Stimulated activated naive CD4-positive, alpha-beta T cell treated with Interleukin-2 at 50 U/mL for 16 hours (primary cell): ENCODE measurements at regions not wholly inside any gene's neighbourhood (a gene's known extent, or its start where the extent isn't known, plus 50 kb on each side); places are given as distances from the start of the nearest gene placed in this dataset.

Experiments
- DNase-seq: peaks from one replicate; lab custom pipeline; 2025; lab: John Stamatoyannopoulos, UW

DNA sequence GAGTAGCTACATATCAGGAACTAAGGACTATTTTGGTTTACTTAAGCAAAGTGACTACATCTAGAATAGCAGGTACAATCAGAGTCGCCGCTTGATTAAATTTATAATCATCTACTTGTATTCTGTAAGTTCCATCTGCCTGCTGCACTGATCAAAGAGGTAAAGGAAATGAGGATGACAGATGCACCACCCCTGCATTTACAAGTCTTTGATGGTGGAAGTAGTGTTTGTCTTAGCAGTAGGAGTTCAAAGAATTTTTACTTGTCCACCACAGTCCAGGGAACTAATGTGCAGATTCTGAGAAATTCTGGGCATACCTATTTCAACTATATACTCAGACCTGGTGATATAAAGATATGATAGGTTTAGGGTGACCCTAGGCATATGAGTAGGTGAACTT, 184.1 kb upstream of the IVNS1ABP start:
- no peak for DNase-seq

DNA sequence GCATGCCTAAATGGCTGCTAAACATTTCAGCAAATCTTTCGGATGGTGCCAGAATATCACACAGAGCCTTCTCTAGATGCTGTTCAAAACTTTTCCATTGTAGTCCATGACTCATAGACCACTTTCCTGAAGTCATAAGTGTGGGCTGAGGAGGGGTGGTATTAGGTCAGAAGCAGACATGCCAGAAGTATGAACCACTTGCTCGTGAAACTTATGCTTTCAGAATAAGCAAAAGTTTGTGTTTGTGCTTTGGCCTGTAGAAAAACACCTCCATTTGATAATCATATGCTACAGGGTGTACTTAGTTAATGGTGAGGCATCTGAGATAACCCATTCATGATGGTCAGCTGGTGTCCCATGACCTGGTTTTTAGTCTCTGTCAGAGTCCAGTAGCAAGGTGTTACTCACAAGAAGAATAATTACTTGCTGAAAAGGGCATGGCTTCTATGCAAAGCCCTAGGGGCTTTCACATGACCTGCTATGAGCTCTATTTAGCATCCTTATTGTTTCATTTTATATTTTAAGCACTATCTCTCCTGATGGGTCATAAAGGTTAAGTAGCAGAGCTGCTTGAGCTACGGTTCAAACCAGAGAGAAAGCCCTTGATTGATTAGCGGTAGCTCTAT, 183.1 kb upstream of the IVNS1ABP start:
- no peak for DNase-seq

- DNase-seq = no peak
Measured at GRCh38 chr1:185498207-185498606, 181.2 kb upstream of the IVNS1ABP start.

DNA sequence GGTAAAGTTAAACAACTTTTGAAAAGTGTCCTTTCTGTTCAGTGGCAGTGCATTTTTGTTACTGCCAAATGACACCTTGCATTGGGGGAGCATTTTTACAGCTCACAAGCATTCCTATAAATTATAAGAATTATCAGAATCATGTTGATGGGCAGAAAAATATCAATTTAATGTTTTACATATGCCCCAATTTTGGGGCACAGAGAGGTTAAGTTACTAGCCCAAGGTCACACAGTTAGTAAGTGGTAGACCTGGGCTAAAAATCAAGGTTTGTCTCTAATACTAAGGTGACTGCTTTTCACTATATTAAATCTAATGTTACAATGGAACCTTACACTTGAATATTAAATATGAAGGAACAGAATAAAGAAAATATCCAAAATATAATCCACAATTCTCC, 180.1 kb upstream of the IVNS1ABP start:
- DNase-seq = no peak

DNA sequence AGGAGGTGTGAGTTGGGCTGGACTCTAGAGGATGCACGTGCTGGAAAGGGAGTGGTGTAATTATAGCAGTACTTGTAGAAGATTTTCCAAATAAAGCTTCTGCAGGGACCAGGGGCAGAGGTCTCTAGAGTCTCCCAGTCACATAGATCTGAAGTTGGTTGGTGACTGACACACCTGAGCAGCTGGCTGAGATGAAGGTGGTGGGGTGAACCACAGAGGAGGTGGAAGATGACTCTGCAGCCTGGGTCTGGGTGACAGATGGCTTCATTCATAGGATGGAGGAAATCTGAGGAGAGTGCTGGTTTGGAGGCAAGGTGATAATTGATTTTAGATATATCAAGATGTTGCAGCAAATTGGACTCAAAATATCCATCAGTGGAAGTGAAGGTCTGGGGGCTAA, 178.9 kb upstream of the IVNS1ABP start:
- no peak for DNase-seq

GRCh38 chr1:185495007-185495406, 178.0 kb upstream of the IVNS1ABP start:
- DNase-seq = no peak

- no peak for DNase-seq
Measured at GRCh38 chr1:185492089-185492825, 175.2 kb upstream of the IVNS1ABP start.

- no peak for DNase-seq
Measured at GRCh38 chr1:185491604-185492003, 174.6 kb upstream of the IVNS1ABP start.

GRCh38 chr1:185490924-185491323, 173.9 kb upstream of the IVNS1ABP start:
- DNase-seq = no peak

DNA sequence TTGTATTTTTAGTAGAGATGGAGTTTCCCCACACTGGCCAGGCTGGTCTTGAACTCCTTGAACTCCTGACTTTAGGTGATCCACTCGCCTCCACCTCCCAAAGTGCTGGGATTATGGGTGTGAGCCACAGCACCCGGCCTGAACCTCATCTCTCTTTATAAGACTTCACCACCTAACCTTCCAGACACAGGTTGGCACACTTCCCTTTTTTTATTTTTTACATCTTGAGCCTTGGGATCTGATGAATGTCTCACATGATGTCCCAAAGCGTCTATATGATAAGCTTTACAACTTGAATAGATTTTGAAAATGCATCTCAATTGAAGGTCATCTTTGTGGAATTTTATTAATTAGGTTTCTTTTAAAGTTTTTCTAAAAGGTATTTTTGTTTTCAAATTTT, 172.4 kb upstream of the IVNS1ABP start:
- DNase-seq = no peak

- DNase-seq = no peak
Measured at GRCh38 chr1:185488808-185489207, 171.8 kb upstream of the IVNS1ABP start.

DNA sequence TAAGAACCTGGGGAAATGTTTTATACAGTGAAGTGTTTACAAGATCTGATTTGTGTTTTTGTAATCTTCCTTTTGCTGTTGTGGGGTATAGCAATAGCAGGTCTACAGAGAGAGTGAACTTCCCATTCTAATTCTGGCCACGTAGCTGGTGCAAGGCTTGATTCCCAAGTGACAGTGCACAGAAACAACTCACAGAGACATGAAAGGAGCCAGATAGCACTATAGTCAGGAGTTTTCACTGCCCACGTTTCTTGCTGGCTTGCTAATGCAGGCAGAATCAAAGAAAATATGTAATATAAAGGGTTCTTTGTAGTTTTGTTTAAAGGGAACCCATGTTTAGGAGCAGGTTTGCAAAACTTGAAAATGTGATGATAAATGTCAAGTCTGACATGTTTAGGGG, 170.9 kb upstream of the IVNS1ABP start:
- DNase-seq = no peak

DNA sequence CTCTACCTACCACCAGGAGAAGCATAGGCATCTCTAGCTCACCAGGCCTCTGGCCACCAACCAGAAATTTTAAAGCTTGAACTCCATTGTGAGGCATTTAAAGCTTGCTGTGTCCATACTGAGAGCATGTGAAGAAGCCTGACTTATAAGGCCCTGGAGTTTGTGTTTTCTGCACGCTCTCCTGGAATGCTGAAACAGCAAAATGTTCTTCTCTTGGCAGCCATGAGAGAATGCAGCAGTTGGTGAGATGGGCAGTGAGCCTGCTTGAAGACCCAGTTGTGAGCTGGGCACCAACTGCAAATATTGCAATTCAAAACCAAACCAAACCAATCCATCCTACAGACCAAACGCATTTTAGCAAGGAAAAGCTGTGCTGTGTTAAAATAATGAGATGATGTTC, 170.0 kb upstream of the IVNS1ABP start:
- no peak for DNase-seq

DNA sequence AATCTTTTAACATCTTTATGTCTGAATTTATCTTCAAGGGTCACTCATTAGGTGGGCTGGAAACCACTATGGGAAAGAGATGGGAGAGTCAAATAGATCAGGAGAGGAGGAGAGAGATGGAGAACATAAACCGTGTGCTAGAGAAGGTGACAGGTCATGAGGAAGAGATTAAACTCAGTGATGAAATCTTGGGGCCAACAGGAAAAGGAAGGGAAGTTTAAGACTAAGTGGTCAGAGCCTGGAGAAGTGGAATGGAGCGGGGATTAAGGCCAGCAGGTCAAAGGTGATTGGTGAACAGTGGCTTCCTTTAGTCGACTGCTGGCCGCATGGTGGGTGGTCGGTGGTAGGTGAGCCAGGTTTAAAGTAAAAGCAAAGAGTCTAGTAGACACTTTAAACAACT, 169.3 kb upstream of the IVNS1ABP start:
- DNase-seq = no peak

GRCh38 chr1:185483664-185484450, 166.8 kb upstream of the IVNS1ABP start:
- DNase-seq = no peak

GRCh38 chr1:185483217-185483616, 166.2 kb upstream of the IVNS1ABP start:
- no peak for DNase-seq

DNA sequence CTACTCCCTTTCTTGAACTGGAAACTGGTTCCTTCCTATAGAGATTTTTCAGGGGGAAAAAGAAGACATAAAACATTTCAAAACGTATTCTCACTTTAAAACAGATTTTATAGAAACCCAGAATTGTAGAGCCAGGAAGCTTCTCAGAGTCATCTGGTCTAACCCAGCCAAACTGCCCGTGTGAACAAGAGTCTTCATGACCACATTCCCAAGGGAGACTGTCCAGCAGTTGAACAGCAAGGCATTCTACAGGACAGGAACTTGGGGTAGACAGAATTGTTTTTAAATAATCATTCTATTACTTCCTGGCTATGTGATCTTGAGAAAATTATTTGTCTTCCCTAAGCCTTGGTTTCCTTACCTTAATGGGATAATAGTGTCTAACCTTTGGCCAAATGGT, 163.5 kb upstream of the IVNS1ABP start:
- DNase-seq = no peak

GRCh38 chr1:185479796-185480195, 162.8 kb upstream of the IVNS1ABP start:
- DNase-seq = no peak

GRCh38 chr1:185478877-185479276, 161.8 kb upstream of the IVNS1ABP start:
- no peak for DNase-seq

DNA sequence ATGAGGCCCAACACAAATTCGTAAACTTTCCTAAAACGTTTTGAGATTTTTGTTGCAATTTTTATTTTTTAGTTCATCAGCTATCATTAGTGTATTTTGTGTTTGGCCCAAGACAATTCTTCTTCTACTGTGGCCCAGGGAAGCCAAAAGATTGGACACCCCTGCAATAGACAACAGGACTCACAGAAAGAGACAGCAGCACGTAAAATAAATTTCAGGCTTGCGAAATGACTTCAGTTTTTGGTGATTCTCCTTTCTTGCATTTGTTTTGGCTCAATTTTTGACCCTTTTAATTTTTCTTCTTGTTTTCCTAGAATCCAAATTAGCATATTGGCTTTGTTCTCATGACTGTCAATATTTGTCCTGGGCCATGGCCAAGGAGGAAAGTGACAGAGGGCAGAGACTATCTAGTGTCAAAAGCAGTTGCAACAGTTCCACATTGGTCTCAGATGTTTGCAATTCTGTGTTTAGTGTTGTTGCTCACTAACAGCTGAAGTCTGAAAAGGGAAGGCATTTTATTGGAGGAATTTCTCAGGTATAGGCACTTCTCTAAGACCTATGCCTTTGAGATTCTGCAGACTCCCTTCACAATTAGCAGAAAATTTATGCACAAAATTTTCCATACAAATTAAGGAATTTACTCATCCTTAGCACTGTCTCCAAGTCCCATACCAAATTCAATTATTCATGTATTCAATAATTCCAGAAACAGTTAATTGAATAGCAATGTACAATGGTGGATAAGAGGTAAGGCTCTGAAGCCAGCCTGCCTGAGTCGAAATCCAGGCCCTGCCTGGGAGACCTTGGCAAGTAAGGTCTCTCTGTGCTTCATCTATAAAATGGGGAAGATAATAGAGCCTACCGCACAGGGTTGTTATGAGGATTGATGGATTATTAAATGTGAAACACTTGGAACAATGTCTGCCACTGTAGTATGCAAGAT, 160.9 kb upstream of the IVNS1ABP start:
- DNase-seq = no peak

DNA sequence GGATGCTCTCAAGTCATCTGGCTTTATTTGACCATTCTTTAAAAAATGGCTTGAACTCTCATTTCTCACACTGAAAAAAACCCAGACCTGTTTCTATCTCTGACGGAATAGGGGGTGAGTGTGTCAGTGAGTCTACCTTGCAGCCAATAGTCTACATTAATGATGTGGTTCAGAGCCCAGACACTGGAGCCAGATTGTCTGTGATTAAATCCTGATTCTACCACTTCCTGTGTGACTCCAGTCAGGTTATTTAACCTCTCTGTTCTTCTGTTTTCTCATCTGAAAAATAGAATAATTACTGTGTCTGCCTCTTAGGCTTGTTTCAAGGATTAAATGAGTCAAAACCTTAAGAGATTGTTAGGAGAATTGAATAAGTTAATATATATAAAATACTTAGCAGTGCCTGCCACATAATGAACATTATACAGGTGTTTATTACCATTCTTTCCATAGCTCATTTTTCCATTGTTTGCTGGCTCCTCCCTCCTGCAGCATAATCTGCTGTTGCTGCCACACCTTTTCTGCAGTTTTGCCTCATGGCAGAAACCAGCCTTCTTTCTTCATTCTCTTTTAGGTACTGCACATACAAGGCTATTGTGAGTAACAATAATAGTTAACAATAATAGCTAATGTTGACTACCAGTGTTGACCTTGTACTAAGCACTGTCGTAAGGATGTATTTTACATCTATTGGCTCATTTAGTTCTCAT, 157.6 kb upstream of the IVNS1ABP start:
- DNase-seq = no peak
